GM23338 (cell line): ENCODE measurements at regions not wholly inside any gene's neighbourhood (a gene's known extent, or its start where the extent isn't known, plus 50 kb on each side); places are given as distances from the start of the nearest gene placed in this dataset.

Source experiments
- ATAC-seq: fragments of 200-7000 bp; cut with Tn5 transposase; 3 replicates; pipeline ENCODE4 v1.9.1; 2020
- DNase-seq: peaks from one replicate; pipeline ENCODE4 v3.0.0-alpha.2; 2015; ENCODE audit warnings: low spot score
- H2AFZ ChIP-seq: fragments of 200-600 bp; sonication (generic); 2 replicates; pipeline ENCODE4 v1.8.0; 2016; ENCODE audit warnings: antibody characterized with exemption, mild to moderate bottlenecking, moderate library complexity
- H3F3A ChIP-seq: fragments of 200-600 bp; sonication (generic); replicated peaks from 2 replicates; pipeline ENCODE4 v1.8.0; 2017; ENCODE audit warnings: antibody characterized with exemption, mixed run types, low read depth
- H3K27ac ChIP-seq: fragments of 200-600 bp; sonication (generic); 2 replicates; pipeline ENCODE4 v1.6.1; 2016; ENCODE audit warnings: low read depth
- H3K27me3 ChIP-seq: fragments of 200-600 bp; sonication (generic); 2 replicates; pipeline ENCODE4 v1.8.0; 2016; ENCODE audit warnings: mild to moderate bottlenecking, mixed run types, moderate library complexity; ENCODE audit not compliant: insufficient read depth
- H3K36me3 ChIP-seq: fragments of 200-600 bp; sonication (generic); 2 replicates; pipeline ENCODE4 v1.8.0; 2016; ENCODE audit warnings: mild to moderate bottlenecking; ENCODE audit not compliant: insufficient read depth
- H3K4me1 ChIP-seq: fragments of 200-600 bp; sonication (generic); 2 replicates; pipeline ENCODE4 v1.8.0; 2016; ENCODE audit warnings: mild to moderate bottlenecking, moderate library complexity; ENCODE audit not compliant: insufficient read depth
- H3K4me2 ChIP-seq: fragments of 200-600 bp; sonication (generic); 2 replicates; pipeline ENCODE4 v1.7.1; 2017; ENCODE audit warnings: mixed run types
- H3K4me3 ChIP-seq: fragments of 200-600 bp; sonication (generic); 2 replicates; pipeline ENCODE4 v1.6.1; 2016; ENCODE audit warnings: mixed run types
- H3K79me2 ChIP-seq: fragments of 200-600 bp; sonication (generic); replicated peaks from 2 replicates; pipeline ENCODE4 v1.8.0; 2017; ENCODE audit warnings: mild to moderate bottlenecking; ENCODE audit not compliant: insufficient read depth
- H3K9me2 ChIP-seq: fragments of 200-600 bp; sonication (generic); 2 replicates; pipeline ENCODE4 v1.8.0; 2017; ENCODE audit not compliant: insufficient read depth
- H4K20me1 ChIP-seq: fragments of 200-600 bp; sonication (generic); replicated peaks from 2 replicates; pipeline ENCODE4 v1.8.0; 2017; ENCODE audit warnings: mild to moderate bottlenecking; ENCODE audit not compliant: insufficient read depth
- H3K27ac Mint-ChIP-seq: 2 replicates; pipeline ENCODE4 v1.8.0; 2020; ENCODE audit warnings: inconsistent platforms, mild to moderate bottlenecking, moderate library complexity, mixed read lengths
- H3K27me3 Mint-ChIP-seq: 3 replicates; pipeline ENCODE4 v1.8.0; 2022; ENCODE audit warnings: low read depth, mild to moderate bottlenecking, moderate library complexity, mixed read lengths, inconsistent platforms; ENCODE audit not compliant: insufficient read depth, poor library complexity
- H3K36me3 Mint-ChIP-seq: 3 replicates; pipeline ENCODE4 v1.8.0; 2021; ENCODE audit warnings: low read depth, mild to moderate bottlenecking, inconsistent platforms, moderate library complexity, mixed read lengths
- H3K4me1 Mint-ChIP-seq: 3 replicates; pipeline ENCODE4 v1.8.0; 2020; ENCODE audit warnings: mild to moderate bottlenecking, inconsistent platforms, mixed read lengths
- H3K4me3 Mint-ChIP-seq: 3 replicates; pipeline ENCODE4 v1.8.0; 2021; ENCODE audit warnings: moderate library complexity, mild to moderate bottlenecking, inconsistent platforms, mixed read lengths
- H3K9me3 Mint-ChIP-seq: 3 replicates; pipeline ENCODE4 v1.8.0; 2020; ENCODE audit warnings: moderate library complexity, mild to moderate bottlenecking, inconsistent platforms, mixed read lengths
- CREB1 ChIP-seq: fragments of 250-450 bp; sonication (Bioruptor Pico); IDR thresholded peaks from 2 replicates; pipeline ENCODE4 v1.5.0; 2020; ENCODE audit warnings: low read depth, mild to moderate bottlenecking, moderate library complexity
- CTCF ChIP-seq, 2 experiments: fragments of 200-600 bp in 1 of 2; sonication (generic) in 1 of 2; conservative IDR thresholded peaks; 2 replicates each; pipeline versions ENCODE4 v1.5.1 to v1.6.1; 2016 to 2017; ENCODE audit warnings: antibody characterized with exemption in 2 of 2, low read depth in 2 of 2, mild to moderate bottlenecking in 2 of 2, moderate library complexity in 1 of 2
- ETS1 ChIP-seq: IDR thresholded peaks from 2 replicates; pipeline ENCODE4 v1.6.1; 2016; ENCODE audit warnings: antibody characterized with exemption
- EZH2 ChIP-seq: fragments of 200-600 bp; sonication (generic); IDR thresholded peaks from one replicate; pipeline ENCODE4 v1.8.0; 2017; ENCODE audit warnings: antibody characterized with exemption, mild to moderate bottlenecking, low read depth; ENCODE audit not compliant: unreplicated experiment
- EZH2phosphoT487 ChIP-seq: fragments of 200-600 bp; sonication (generic); IDR thresholded peaks from one replicate; pipeline ENCODE4 v1.8.1; 2018; ENCODE audit warnings: antibody characterized with exemption; ENCODE audit not compliant: unreplicated experiment
- JUNB ChIP-seq: IDR thresholded peaks from one replicate; pipeline ENCODE4 v1.6.1; 2016; ENCODE audit warnings: antibody characterized with exemption; ENCODE audit not compliant: unreplicated experiment
- NANOG ChIP-seq: IDR thresholded peaks from 2 replicates; pipeline ENCODE4 v1.6.1; 2016; ENCODE audit warnings: antibody characterized with exemption, borderline replicate concordance
- POLR2AphosphoS5 ChIP-seq: IDR thresholded peaks from 2 replicates; pipeline ENCODE4 v1.6.1; 2016; ENCODE audit warnings: antibody characterized with exemption, low read depth
- REST ChIP-seq: IDR thresholded peaks from one replicate; pipeline ENCODE4 v1.6.1; 2018; ENCODE audit warnings: antibody characterized with exemption; ENCODE audit not compliant: unreplicated experiment
- STAT1 ChIP-seq: IDR thresholded peaks from one replicate; pipeline ENCODE4 v1.6.1; 2016; ENCODE audit warnings: antibody characterized with exemption; ENCODE audit not compliant: unreplicated experiment
- ZNF114 ChIP-seq: fragments of 250-450 bp; sonication (Bioruptor Pico); IDR thresholded peaks from 2 replicates; pipeline ENCODE4 v1.5.0; 2020; ENCODE audit warnings: mild to moderate bottlenecking, moderate library complexity

- no peak for TF ChIP-seq JUNB
- TF ChIP-seq REST = no peak
- no peak for TF ChIP-seq POLR2AphosphoS5
- TF ChIP-seq CREB1 (CRISPR knock-in tag) = no peak
- TF ChIP-seq ETS1 = no peak
- no peak for TF ChIP-seq NANOG
- no peak for TF ChIP-seq EZH2
- TF ChIP-seq EZH2phosphoT487 = no peak
- TF ChIP-seq ZNF114 (CRISPR knock-in tag) = no peak
Observed at GRCh38 chr11:79627281-79627680, 186.5 kb upstream of the TENM4 start (continued).

- Histone ChIP-seq H3F3A (no peaks in the 10 kb centered on the region), H2AFZ (no peak overlapping the region), H3K9me2 (peaks cover 4% of the 10 kb centered on the region; the same call in 1 of the 2 replicates), H3K36me3 (no peaks in the 10 kb centered on the region), H3K27me3 (no peaks in the 10 kb centered on the region), H3K79me2 (no peaks in the 10 kb centered on the region), H3K4me3 (no peak overlapping the region), H3K4me1 (no peaks in the 10 kb centered on the region), H3K27ac (no peak overlapping the region), H3K4me2 (no peak overlapping the region), H4K20me1 (no peaks in the 10 kb centered on the region)
- Mint-ChIP-seq H3K27me3 (no peaks in the 10 kb centered on the region), H3K4me1 (no peaks in the 10 kb centered on the region), H3K9me3 (no peaks in the 10 kb centered on the region), H3K27ac (no peak overlapping the region), H3K4me3 (no peak overlapping the region), H3K36me3 (no peaks in the 10 kb centered on the region)
- ATAC-seq (no peak), DNase-seq (no peak)
- no peak for TF ChIP-seq ETS1
- TF ChIP-seq CTCF (conservative IDR thresholded peaks at IDR 0.05; ENCODE audit: low read depth in 2 of 2) = no peak
- TF ChIP-seq EZH2 = no peak
- TF ChIP-seq REST = no peak
- TF ChIP-seq CREB1 (CRISPR knock-in tag) = no peak
- TF ChIP-seq STAT1 = no peak
- no peak for TF ChIP-seq JUNB
Observed at GRCh38 chr11:79626135-79627075, 185.6 kb upstream of the TENM4 start.
